ENCODE measurements at regions not wholly inside any gene's neighbourhood (a gene's known extent, or its start where the extent isn't known, plus 50 kb on each side); places are given as distances from the start of the nearest gene placed in this dataset.

DNA sequence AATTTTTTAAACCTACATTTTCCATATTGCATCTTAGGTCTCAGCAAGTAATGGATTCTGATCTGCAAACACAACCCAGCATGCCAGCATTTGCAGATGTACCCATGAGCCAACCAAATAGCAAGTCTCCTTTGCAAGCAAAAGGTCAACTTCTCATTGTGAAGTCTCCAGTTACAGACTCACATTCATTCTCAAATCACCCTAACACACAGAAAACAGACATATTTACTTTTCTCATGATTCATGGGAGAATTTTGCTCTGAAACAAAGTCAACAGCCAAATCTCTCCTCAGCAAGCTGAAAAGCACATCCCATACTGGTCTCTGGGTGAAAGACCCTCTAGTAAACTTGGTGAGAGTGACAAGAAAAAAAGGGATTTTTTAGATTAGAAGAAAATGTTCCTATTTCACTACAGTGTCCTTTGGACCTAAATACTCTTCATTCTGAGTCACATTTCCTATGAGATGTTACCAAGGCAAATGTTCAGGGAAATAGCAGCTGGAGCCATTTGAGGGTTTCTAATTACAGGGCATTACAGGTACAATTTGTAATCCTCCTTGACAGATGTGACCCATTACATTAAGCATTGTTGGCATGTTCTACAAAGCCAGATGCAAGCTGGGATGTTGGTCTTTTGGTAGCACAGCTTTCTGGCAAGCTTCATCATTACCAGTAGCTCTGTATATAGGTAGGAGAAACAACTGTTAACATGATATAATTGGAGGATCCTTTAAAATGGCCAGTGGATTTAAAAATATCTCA is 383.3 kb downstream of the SMARCA1 start:
- Histone ChIP-seq H3K4me3 (no peak overlapping the region), H3K9me3 (no peaks in the 10 kb centered on the region), H3K4me2 (peak overlapping the region; percentile 65), H3K27ac (peak overlapping the region; percentile 66 to 67), H3K4me1 (peaks cover 49% of the 10 kb centered on the region)
- DNase-seq (ENCODE audit: low read depth in 1 of 2, low spot score in 1 of 2) (peak in 1 of 2 experiments; percentile 78), ATAC-seq (peak; percentile 65 to 85), FAIRE-seq (peak; percentile 98)
- ChIA-PET CTCF (no interaction called here), POLR2A (no interaction called here)
- TF ChIP-seq PHF8 (IDR thresholded peaks at IDR 0.05; ENCODE audit: borderline replicate concordance, low read depth) (no peak), KDM1A (IDR thresholded peaks at IDR 0.05; ENCODE audit: low read depth) (no peak), FOSL2 (IDR thresholded peaks at IDR 0.05) (0 out of 2 replicates have a peak, but pooled peaks have one; percentile 11), FOSL2 (CRISPR knock-in tag; IDR thresholded peaks at IDR 0.05) (peak; percentile 79), CEBPB (IDR thresholded peaks at IDR 0.05) (0 out of 4 replicates have a peak, but pooled peaks of 1 of the 2 experiments have one; percentile 8), HEYL (CRISPR knock-in tag; IDR thresholded peaks at IDR 0.05) (no peak), ZC3H11A (IDR thresholded peaks at IDR 0.05) (no peak), GATA3 (IDR thresholded peaks at IDR 0.05; ENCODE audit: borderline replicate concordance) (peak; percentile 46; the same call in 1 of the 2 replicates), HMGXB4 (CRISPR knock-in tag; IDR thresholded peaks at IDR 0.05; ENCODE audit: borderline replicate concordance) (no peak), SMC3 (IDR thresholded peaks at IDR 0.05) (no peak), MAZ (IDR thresholded peaks at IDR 0.05; ENCODE audit: borderline replicate concordance, low read depth, low read length) (no peak), RAD21 (conservative IDR thresholded peaks at IDR 0.05 in 1 of 2, IDR thresholded peaks at IDR 0.05 in 1 of 2) (0 out of 5 replicates have a peak, but pooled peaks of 1 of the 2 experiments have one; percentile 17), POLR2A (IDR thresholded peaks at IDR 0.05; ENCODE audit: low read length) (no peak), POLR2AphosphoS2 (conservative IDR thresholded peaks at IDR 0.05; ENCODE audit: low read length) (no peak), HOXB5 (CRISPR knock-in tag; IDR thresholded peaks at IDR 0.05) (no peak), E2F6 (IDR thresholded peaks at IDR 0.05; ENCODE audit: borderline replicate concordance, low read depth) (no peak), JUNB (IDR thresholded peaks at IDR 0.05) (peak; percentile 41; the same call in 1 of the 2 replicates)
- TF ChIP-seq, protein P1, sequence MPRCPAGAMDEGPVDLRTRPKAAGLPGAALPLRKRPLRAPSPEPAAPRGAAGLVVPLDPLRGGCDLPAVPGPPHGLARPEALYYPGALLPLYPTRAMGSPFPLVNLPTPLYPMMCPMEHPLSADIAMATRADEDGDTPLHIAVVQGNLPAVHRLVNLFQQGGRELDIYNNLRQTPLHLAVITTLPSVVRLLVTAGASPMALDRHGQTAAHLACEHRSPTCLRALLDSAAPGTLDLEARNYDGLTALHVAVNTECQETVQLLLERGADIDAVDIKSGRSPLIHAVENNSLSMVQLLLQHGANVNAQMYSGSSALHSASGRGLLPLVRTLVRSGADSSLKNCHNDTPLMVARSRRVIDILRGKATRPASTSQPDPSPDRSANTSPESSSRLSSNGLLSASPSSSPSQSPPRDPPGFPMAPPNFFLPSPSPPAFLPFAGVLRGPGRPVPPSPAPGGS (IDR thresholded peaks at IDR 0.05), result no peak
- TF ChIP-seq, protein P2, sequence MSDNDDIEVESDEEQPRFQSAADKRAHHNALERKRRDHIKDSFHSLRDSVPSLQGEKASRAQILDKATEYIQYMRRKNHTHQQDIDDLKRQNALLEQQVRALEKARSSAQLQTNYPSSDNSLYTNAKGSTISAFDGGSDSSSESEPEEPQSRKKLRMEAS (IDR thresholded peaks at IDR 0.05), result peak; percentile 16; the same call in 1 of the 2 replicates

DNA sequence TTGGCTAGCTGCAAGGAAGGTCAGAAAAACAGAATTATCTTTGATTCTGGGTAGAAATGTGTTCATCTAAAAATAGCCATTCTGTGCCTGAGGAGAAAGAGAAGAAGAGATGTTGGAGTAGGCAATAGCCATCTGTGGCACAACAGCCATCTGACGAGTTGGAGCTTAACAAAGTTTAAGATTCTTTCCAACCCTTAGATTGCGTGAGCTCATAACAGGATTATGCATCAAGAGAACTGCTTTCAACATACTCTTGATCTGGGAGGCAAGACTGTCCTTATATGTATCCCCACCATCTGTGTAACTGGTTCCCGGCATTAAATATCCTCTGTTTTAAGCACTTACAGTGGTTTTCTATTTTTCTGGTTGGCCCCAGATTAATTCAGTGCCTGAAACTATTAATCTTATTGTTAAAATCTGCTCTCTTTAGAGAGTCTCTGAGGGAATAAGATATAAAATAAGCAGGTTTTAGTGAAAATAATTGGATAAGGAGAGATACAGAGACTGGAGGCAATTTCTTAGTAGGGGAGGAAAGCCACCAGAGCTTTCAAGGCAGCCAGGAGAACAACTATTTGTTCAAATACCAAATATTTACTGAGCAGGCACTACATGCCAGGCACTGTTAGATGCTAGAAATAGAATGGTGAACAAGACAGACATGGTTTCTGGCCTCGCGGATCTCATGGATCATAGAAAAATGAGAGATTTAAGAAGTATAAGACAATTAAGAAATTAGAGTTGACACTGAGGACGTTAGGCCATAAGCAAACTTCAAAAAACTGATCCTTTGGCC is 398.0 kb downstream of the SMARCA1 start:
- ATAC-seq, result no peak
- no peak for FAIRE-seq
- H3K4me1 ChIP-seq, result 0 out of 3 replicates have a peak, but pooled peaks cover 3% of the 10 kb centered on the region
- 69% methylated on average over 6 of the region's 6 CpGs for WGBS (ENCODE audit: missing lambda C conversion rate)
- POLR2A ChIA-PET, result no interaction called here
- TF ChIP-seq JUNB (IDR thresholded peaks at IDR 0.05) (no peak), HES2 (IDR thresholded peaks at IDR 0.05) (no peak)
- H3K27ac ChIP-seq, result no peak overlapping the region
- no peaks in the 10 kb centered on the region for H3K9me3 ChIP-seq
- CTCF ChIA-PET, result interaction anchor here (1.4 kb wide), 1 partner anchor 9 kb away, joined by 3 read pairs; no protein-coding TSS in a partner anchor
- H3K4me3 ChIP-seq, result no peak overlapping the region
- no peak overlapping the region for H3K4me2 ChIP-seq
- DNase-seq (ENCODE audit: low read depth in 1 of 2, low spot score in 1 of 2), result no peak

Data from A549 (cell line).